Peyer's patch (tissue), 4 donors: ENCODE measurements at regions not wholly inside any gene's neighbourhood (a gene's known extent, or its start where the extent isn't known, plus 50 kb on each side); places are given as distances from the start of the nearest gene placed in this dataset.

Experiments used
- DNase-seq, 3 donors: peaks; one replicate each; pipeline ENCODE4 v3.0.0-alpha.2; 2017 to 2019
- H3K27ac ChIP-seq, 4 donors: fragments of 200-600 bp; sonication (generic); one replicate each; pipeline ENCODE4 v1.5.1; 2016 to 2019
- H3K27me3 ChIP-seq, 2 donors: fragments of 200-600 bp; sonication (generic); one replicate each; pipeline ENCODE4 v1.5.1; 2019
- H3K36me3 ChIP-seq, 3 donors: fragments of 200-600 bp; sonication (generic); one replicate each; pipeline ENCODE4 v1.5.1; 2016 to 2019
- H3K4me1 ChIP-seq, 4 donors: fragments of 200-600 bp; sonication (generic); one replicate each; pipeline ENCODE4 v1.5.1; 2016 to 2019
- H3K4me3 ChIP-seq, 4 donors: fragments of 200-600 bp; sonication (generic); 1 replicate in 3 of 4; 2 replicates in 1 of 4; pipeline ENCODE4 v1.5.1; 2016 to 2019; ENCODE audit warnings: mild to moderate bottlenecking in 1 of 4
- H3K9me3 ChIP-seq, 4 donors: fragments of 200-600 bp; sonication (generic); one replicate each; pipeline ENCODE4 v1.5.1; 2016 to 2019; ENCODE audit warnings: mild to moderate bottlenecking in 1 of 4
- POLR2A ChIP-seq, 2 donors: fragments of 450-650 bp; IDR thresholded peaks; one replicate each; pipeline ENCODE4 v1.5.1; 2017; ENCODE audit warnings: antibody characterized with exemption in 2 of 2, mild to moderate bottlenecking in 2 of 2, moderate library complexity in 2 of 2
- TF ChIP-seq, protein P1 (sequence below), 6 experiments: fragments of 450-650 bp in 4 of 6; fragments of 200-600 bp in 2 of 6; sonication (generic) in 1 of 6; IDR thresholded peaks; one replicate each; pipeline ENCODE4 v1.5.1; 2017 to 2019; ENCODE audit warnings: antibody characterized with exemption in 6 of 6, mild to moderate bottlenecking in 3 of 6, moderate library complexity in 1 of 6

DNA sequence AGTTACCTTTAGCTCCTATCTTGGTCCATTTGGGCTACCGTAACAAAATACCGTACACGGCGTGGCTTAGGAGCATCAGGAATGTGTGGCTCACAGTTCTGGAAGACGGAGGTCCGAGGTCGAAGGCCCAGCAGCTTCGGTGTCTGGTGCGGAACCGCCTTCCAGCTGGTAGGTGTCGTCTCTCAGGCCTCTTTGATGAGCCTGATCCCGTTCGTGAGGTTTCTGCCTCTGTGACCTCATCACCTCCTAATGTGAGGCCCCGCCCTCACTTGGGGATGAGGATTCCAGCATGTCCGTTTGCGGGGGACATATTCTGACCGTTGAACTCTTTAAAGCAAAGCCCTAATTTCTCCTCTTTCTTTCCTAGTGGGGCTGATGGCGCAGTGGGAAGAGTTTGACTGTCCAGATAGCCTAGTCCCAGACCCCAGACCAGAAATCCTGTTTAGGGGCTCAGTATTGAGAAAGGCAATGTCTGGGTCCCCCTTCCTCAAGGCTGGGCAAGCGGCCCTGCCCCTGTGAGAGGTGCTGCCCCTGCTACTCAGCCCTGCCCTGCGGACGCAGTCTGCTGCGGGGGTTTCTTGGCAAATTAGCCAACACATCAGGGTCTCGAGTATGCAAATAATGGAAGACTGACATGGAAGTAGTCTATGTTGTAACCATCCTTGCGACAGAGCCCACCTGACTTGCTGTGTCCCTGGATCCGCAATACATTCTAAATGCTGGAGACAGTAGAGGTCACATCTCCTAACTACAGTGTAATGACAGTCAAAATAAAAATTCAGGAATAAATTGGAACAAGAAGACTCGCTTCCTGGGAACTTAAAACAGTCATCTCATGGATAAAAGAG is 128.0 kb downstream of the ASB1 start:
- no peaks in the 10 kb centered on the region for H3K36me3 ChIP-seq
- no peak overlapping the region for H3K4me3 ChIP-seq
- H3K4me1 ChIP-seq, result no peaks in the 10 kb centered on the region
- DNase-seq, result no peak
- peaks cover 0 to 8% (median 0%) of the 10 kb centered on the region in 4 donors for H3K9me3 ChIP-seq
- H3K27me3 ChIP-seq, result no peaks in the 10 kb centered on the region
- TF ChIP-seq, protein P1, sequence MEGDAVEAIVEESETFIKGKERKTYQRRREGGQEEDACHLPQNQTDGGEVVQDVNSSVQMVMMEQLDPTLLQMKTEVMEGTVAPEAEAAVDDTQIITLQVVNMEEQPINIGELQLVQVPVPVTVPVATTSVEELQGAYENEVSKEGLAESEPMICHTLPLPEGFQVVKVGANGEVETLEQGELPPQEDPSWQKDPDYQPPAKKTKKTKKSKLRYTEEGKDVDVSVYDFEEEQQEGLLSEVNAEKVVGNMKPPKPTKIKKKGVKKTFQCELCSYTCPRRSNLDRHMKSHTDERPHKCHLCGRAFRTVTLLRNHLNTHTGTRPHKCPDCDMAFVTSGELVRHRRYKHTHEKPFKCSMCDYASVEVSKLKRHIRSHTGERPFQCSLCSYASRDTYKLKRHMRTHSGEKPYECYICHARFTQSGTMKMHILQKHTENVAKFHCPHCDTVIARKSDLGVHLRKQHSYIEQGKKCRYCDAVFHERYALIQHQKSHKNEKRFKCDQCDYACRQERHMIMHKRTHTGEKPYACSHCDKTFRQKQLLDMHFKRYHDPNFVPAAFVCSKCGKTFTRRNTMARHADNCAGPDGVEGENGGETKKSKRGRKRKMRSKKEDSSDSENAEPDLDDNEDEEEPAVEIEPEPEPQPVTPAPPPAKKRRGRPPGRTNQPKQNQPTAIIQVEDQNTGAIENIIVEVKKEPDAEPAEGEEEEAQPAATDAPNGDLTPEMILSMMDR (IDR thresholded peaks at IDR 0.05), result no peak
- TF ChIP-seq POLR2A (IDR thresholded peaks at IDR 0.05), result no peak
- H3K27ac ChIP-seq, result no peak overlapping the region

DNA sequence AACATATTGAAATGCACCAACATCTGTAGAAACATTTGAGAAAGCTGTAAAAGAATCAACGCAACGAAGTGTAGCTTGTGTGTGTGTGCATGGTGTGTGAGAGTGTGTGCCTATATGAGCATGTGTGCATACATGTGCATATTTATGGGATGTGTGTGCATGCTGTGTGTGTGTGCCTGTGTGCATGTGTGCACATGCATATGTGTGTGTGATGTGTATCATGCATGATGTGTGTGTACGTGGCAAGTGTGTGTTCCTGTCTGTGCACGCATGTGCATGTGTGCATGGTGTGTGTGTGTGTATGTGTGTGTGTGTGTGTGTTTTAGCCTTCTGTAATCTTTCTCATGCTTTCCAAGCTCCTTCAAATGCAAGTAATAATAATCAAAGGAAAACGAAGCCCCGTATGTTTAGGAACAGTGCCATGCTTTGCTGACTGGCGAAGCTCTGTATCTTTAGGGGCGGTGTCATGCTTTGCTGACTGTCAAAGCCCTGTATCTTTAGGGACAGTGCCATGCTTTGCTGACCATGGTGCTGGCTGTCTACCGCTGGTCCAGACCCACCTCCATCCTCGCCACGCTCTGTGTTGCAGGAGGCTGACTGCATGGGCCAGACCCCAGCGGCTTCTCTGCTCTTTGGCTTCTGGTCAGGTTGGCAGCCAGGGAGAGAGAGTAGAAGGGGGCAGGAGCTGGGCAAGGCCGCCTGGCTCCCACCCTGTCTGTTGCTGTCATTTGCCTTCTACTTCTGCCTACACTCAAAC is 129.2 kb downstream of the ASB1 start:
- H3K36me3 ChIP-seq, result no peaks in the 10 kb centered on the region
- TF ChIP-seq POLR2A (IDR thresholded peaks at IDR 0.05), result no peak
- TF ChIP-seq, protein P1 (IDR thresholded peaks at IDR 0.05), result no peak
- no peak for DNase-seq
- H3K27me3 ChIP-seq, result no peaks in the 10 kb centered on the region
- H3K27ac ChIP-seq, result no peak overlapping the region
- H3K4me1 ChIP-seq, result no peaks in the 10 kb centered on the region
- peaks cover 0 to 8% (median 0%) of the 10 kb centered on the region in 4 donors for H3K9me3 ChIP-seq
- H3K4me3 ChIP-seq, result no peak overlapping the region

DNA sequence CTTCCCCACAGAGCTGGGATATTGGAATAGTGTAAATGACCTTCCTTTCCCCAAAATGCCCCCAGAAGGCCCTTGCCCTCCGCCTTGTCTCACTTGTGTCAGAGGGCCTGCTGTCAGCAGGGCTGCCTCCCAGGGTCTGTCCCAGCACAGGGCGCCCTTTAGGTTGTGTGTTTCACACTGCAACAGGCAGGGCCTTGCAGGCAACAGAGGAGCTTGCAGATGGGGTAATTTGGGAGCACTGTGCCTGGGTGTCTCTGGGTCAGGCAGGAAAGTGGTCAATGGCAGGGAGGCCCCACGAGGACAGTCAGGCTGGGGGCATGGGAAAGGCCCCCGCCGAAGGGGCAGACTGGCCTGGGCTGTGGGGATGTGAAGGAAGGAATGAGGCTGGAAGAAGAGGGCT is 130.7 kb downstream of the ASB1 start:
- Histone ChIP-seq H3K36me3 (no peaks in the 10 kb centered on the region), H3K4me1 (no peaks in the 10 kb centered on the region), H3K27me3 (no peaks in the 10 kb centered on the region), H3K27ac (no peak overlapping the region), H3K4me3 (no peak overlapping the region), H3K9me3 (peaks cover 0 to 8% (median 0%) of the 10 kb centered on the region in 4 donors)
- no peak for TF ChIP-seq POLR2A (IDR thresholded peaks at IDR 0.05)
- TF ChIP-seq, protein P1 (IDR thresholded peaks at IDR 0.05), result no peak
- no peak for DNase-seq

DNA sequence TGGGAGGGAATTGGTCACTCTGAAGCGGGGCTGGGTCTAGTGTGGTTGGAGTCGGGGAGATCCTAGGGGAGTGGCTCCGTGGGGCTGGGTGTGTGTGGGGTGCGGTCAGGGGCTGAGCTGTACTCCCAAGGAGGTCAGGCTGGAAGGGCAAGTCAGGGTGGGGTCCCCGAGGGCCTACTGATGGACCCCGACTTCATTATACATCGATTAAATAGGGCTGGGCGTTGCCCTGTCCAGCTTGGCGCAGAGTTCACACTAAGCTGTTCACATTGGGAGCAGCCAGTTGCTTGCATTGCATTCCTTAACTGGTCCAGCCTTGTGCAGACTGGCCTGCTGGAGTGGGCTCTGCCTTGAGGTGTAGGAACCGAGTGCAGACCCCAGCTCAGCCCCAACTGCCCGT is 131.2 kb downstream of the ASB1 start:
- Histone ChIP-seq H3K4me3 (no peak overlapping the region), H3K27ac (no peak overlapping the region)

DNA sequence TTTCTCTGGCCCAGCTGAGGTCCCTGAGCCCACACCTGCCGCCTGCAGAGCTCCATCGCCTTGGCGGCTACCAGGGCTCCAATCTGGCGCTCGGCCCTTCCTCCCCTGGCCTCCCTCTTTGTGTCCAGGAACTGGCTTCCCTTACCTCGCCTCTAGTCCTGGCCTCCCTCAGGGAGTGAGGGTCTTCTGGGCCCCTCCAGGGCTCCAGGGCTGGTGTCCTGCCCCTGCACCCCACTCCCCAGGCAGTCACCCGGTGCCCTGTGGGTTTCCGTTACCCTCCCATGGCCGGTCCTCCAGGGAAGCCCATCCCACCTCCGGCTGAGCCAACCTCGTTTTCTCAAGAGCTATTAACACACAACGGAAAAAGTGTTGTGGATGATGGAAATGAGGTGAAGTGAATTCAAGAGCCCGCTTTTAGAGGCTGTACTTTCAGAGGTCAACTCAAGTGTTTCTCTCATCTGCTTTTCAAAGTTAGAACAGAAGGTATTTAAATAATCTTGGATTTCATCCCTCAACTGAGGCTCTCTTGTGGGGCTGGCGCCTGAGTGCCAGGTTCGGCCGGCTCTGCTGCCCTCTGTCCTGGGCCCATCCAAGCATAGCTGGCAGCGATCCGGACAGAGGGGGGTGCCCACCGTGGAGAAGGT is 131.9 kb downstream of the ASB1 start:
- no peaks in the 10 kb centered on the region for H3K27me3 ChIP-seq
- TF ChIP-seq, protein P1 (IDR thresholded peaks at IDR 0.05), result no peak
- no peak for TF ChIP-seq POLR2A (IDR thresholded peaks at IDR 0.05)

More for the DNA sequence above, 131.2 kb downstream of the ASB1 start:
- TF ChIP-seq, protein P1 (IDR thresholded peaks at IDR 0.05), result no peak
- TF ChIP-seq POLR2A (IDR thresholded peaks at IDR 0.05), result no peak
- Histone ChIP-seq H3K36me3 (no peaks in the 10 kb centered on the region), H3K4me1 (no peaks in the 10 kb centered on the region), H3K9me3 (peaks cover 0 to 8% (median 0%) of the 10 kb centered on the region in 4 donors), H3K27me3 (no peaks in the 10 kb centered on the region)
- DNase-seq, result no peak

More for the DNA sequence above, 131.9 kb downstream of the ASB1 start:
- H3K4me1 ChIP-seq, result no peaks in the 10 kb centered on the region
- peaks cover 0 to 6% (median 0%) of the 10 kb centered on the region in 4 donors for H3K9me3 ChIP-seq
- no peaks in the 10 kb centered on the region for H3K36me3 ChIP-seq
- no peak for DNase-seq
- H3K27ac ChIP-seq, result no peak overlapping the region
- H3K4me3 ChIP-seq, result no peak overlapping the region
